Right lobe of liver (tissue), 6 donors: ENCODE measurements at regions not wholly inside any gene's neighbourhood (a gene's known extent, or its start where the extent isn't known, plus 50 kb on each side); places are given as distances from the start of the nearest gene placed in this dataset.

ENCODE experiments used
- ATAC-seq, 4 donors: fragments of 200-7000 bp; cut with Tn5 transposase; one replicate each; pipeline ENCODE4 v1.9.1; 2020; ENCODE audit warnings: mild to moderate bottlenecking in 4 of 4, moderate library complexity in 4 of 4
- DNase-seq, 3 donors: peaks; one replicate each; pipeline ENCODE4 v3.0.0-alpha.2; 2020
- H3K27ac ChIP-seq, 3 donors: fragments of 200-600 bp; one replicate each; pipeline ENCODE4 v1.8.0; 2022
- H3K27me3 ChIP-seq, 2 donors: fragments of 200-600 bp; one replicate each; pipeline ENCODE4 v1.8.0; 2022
- H3K36me3 ChIP-seq, 4 donors: fragments of 200-600 bp; sonication (generic) in 1 of 4; one replicate each; pipeline versions ENCODE4 v1.5.1 to v1.8.0; 2017 to 2022; ENCODE audit warnings: control low read depth in 1 of 4
- H3K4me1 ChIP-seq, 4 donors: fragments of 200-600 bp; sonication (generic) in 1 of 4; one replicate each; pipeline versions ENCODE4 v1.5.1 to v1.8.0; 2017 to 2022; ENCODE audit warnings: control low read depth in 1 of 4
- H3K4me3 ChIP-seq, 3 donors: fragments of 200-600 bp; one replicate each; pipeline ENCODE4 v1.8.0; 2022
- H3K9me3 ChIP-seq, 4 donors: fragments of 200-600 bp; sonication (generic) in 1 of 4; one replicate each; pipeline versions ENCODE4 v1.5.1 to v1.8.0; 2017 to 2022; ENCODE audit warnings: control low read depth in 1 of 4
- POLR2A ChIP-seq: fragments of 450-650 bp; IDR thresholded peaks from one replicate; pipeline ENCODE4 v1.6.1; 2017; ENCODE audit warnings: antibody characterized with exemption, mild to moderate bottlenecking
- WGBS: methylation state at CpG from one replicate; pipeline ENCODE4 v1.1.6; 2018; ENCODE audit warnings: low coverage, low lambda C conversion rate; ENCODE audit not compliant: insufficient coverage; ENCODE audit errors: missing lambda C conversion rate; 5-methylcytosine and 5-hydroxymethylcytosine counted together
- intact Hi-C, 2 donors: fragments of 100-400 bp; cut with DNase I; formaldehyde crosslinking; loops; one replicate each; pipeline versions ENCODE4 v1.11.2 to v1.14.1; 2022
- TF ChIP-seq, protein P1 (sequence below), 4 donors: fragments of 200-600 bp in 3 of 4; fragments of 450-650 bp in 1 of 4; IDR thresholded peaks; one replicate each; pipeline versions ENCODE4 v1.5.1 to v1.8.0; 2016 to 2022; ENCODE audit warnings: antibody characterized with exemption in 4 of 4, mild to moderate bottlenecking in 2 of 4
- donor health status: DM: no; HTN: yes; CAD: no.
- donor health status: DM: no; HTN: no; CAD: no.
- donor health status: DM: no; HTN: no; CAD: no.
- donor health status: DM: no; HTN: yes; CAD: no.
- donor health status: DM: no; HTN: yes; CAD: no.

DNA sequence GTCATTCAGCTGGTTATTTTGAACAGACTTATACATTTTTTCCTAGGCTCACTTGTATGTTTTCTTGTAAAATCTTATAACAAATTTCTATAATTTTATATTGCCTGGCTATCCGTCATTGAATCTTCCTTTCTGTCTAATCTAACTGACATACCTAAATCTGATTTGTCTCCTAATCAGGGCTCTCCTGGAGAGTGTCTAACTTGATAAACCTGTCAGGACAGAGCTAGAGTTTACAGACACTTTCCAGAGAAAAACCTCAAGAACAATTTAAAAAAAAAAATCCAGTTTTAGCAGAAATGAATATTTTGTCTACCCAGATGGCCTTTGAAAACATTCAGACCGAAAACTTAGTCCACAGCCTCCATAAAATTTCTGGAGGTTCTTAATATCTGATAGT, 1305.8 kb downstream of the ROBO1 start:
- 0% methylated on average over 2 of the region's 2 CpGs for WGBS

DNA sequence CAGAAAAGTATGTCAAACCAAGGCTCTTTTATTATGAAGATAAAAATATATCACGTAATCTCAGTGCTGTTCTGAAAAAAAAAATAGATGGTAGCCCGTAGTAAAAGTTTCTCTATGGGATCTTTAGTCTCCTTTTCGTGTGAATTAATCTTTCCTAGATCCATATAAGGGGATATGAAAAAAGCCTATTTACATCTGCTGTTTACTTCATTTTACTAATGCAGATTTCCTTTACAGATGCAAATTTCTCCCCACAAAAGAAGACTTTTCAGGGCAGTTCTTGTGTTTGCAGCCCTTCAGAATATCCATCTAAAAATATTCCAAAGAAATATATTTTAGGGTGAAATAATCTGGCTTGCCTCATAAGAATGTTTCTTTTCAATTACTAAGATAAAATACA, 1291.7 kb downstream of the ROBO1 start:
- Histone ChIP-seq H3K27me3 (no peaks in the 10 kb centered on the region), H3K36me3 (no peaks in the 10 kb centered on the region), H3K4me3 (no peak overlapping the region), H3K9me3 (no peaks in the 10 kb centered on the region), H3K27ac (no peak overlapping the region), H3K4me1 (no peaks in the 10 kb centered on the region)
- DNase-seq (no peak), ATAC-seq (no peak)
- intact Hi-C loops = no loop called here
- 76% methylated on average over 3 of the region's 3 CpGs for WGBS
- no peak for TF ChIP-seq POLR2A
- TF ChIP-seq, protein P1, sequence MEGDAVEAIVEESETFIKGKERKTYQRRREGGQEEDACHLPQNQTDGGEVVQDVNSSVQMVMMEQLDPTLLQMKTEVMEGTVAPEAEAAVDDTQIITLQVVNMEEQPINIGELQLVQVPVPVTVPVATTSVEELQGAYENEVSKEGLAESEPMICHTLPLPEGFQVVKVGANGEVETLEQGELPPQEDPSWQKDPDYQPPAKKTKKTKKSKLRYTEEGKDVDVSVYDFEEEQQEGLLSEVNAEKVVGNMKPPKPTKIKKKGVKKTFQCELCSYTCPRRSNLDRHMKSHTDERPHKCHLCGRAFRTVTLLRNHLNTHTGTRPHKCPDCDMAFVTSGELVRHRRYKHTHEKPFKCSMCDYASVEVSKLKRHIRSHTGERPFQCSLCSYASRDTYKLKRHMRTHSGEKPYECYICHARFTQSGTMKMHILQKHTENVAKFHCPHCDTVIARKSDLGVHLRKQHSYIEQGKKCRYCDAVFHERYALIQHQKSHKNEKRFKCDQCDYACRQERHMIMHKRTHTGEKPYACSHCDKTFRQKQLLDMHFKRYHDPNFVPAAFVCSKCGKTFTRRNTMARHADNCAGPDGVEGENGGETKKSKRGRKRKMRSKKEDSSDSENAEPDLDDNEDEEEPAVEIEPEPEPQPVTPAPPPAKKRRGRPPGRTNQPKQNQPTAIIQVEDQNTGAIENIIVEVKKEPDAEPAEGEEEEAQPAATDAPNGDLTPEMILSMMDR (IDR thresholded peaks at IDR 0.05) = no peak

More for the DNA sequence above, 1305.8 kb downstream of the ROBO1 start:
- Histone ChIP-seq H3K27ac (no peak overlapping the region), H3K9me3 (no peaks in the 10 kb centered on the region), H3K4me3 (no peak overlapping the region), H3K36me3 (no peaks in the 10 kb centered on the region), H3K4me1 (no peaks in the 10 kb centered on the region), H3K27me3 (no peaks in the 10 kb centered on the region)
- DNase-seq (no peak), ATAC-seq (no peak)
- intact Hi-C loops = no loop called here
- no peak for TF ChIP-seq POLR2A
- TF ChIP-seq, protein P1 (IDR thresholded peaks at IDR 0.05) = no peak

DNA sequence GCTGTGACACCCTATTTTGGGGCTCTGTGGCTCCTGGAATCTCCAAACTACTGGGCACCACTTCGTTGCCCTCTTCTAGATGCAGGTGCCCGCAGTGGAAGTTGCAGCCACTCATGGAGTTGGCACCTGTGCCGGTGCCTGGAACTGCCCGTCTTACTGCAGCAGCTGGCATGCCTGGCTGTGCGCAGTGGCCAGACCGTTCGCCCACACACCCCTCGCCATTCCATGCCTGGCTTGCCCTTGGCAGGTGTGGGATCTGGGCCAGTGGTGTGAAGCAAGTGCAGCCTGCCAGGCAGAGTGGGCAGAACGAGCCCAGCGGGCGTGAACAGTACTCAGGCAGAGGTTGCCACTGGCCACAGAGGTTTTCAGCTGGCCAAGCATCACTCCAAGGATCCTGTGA, 1286.7 kb downstream of the ROBO1 start:
- no CpG with 5 or more reads among the region's 11 CpGs for WGBS
- no peaks in the 10 kb centered on the region for H3K36me3 ChIP-seq

DNA sequence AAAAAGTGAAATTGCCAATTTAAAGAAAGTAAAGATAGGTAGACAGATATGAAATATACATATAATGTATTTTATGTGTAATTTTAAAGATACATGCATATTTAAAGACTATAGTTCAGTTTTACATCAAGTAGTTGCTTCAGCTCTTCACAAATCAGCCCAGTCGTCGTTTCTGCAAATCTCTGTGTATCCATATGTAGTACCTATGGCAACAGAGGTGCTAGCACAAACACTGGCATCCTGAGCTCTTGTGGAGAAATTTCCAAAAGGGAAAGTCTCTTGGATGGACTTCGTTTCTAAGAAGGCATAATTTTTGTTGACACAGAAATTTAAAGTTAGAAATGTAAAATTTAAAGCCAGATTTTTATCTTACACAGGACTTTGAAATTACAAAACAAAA, 1284.7 kb downstream of the ROBO1 start:
- DNase-seq (no peak), ATAC-seq (no peak)
- WGBS = 42% methylated on average over 3 of the region's 3 CpGs
- Histone ChIP-seq H3K4me3 (no peak overlapping the region), H3K9me3 (no peaks in the 10 kb centered on the region), H3K27ac (no peak overlapping the region), H3K4me1 (no peaks in the 10 kb centered on the region), H3K27me3 (no peaks in the 10 kb centered on the region), H3K36me3 (no peaks in the 10 kb centered on the region)
- TF ChIP-seq, protein P1 (IDR thresholded peaks at IDR 0.05) = no peak
- no peak for TF ChIP-seq POLR2A
- intact Hi-C loops = no loop called here

More for the DNA sequence above, 1286.7 kb downstream of the ROBO1 start:
- H3K27me3 ChIP-seq = no peaks in the 10 kb centered on the region
- H3K27ac ChIP-seq = no peak overlapping the region
- H3K9me3 ChIP-seq = no peaks in the 10 kb centered on the region
- ATAC-seq (peak in 1 of 4 donors; percentile 24), DNase-seq (no peak)
- H3K4me1 ChIP-seq = no peaks in the 10 kb centered on the region
- no peak overlapping the region for H3K4me3 ChIP-seq
- no peak for TF ChIP-seq POLR2A
- TF ChIP-seq, protein P1 (IDR thresholded peaks at IDR 0.05) = no peak
- intact Hi-C loops = no loop called here

DNA sequence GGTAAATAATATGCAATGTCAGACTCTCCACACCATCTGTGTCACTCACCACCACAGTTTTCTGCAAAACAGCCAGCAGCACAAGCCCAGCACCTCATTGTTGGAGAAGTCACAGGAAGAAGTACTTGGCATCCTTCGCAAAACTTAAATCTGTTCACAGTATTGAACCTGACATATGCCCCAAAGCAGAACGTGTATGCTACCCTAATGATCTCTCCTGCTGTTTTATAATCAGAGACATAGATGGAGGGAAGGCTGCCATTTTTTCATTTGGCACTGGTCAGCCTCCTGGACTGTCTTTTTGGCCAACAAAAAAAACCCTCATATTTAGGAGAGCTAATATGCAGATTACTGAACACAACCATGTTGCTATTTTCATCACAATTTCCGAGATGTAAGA, 1272.9 kb downstream of the ROBO1 start:
- DNase-seq = no peak
- intact Hi-C loops = no loop called here
- H3K4me3 ChIP-seq = no peak overlapping the region
- no peak overlapping the region for H3K27ac ChIP-seq
- no peaks in the 10 kb centered on the region for H3K4me1 ChIP-seq
- TF ChIP-seq POLR2A = no peak
- TF ChIP-seq, protein P1 (IDR thresholded peaks at IDR 0.05) = no peak
- no peaks in the 10 kb centered on the region for H3K9me3 ChIP-seq
- H3K36me3 ChIP-seq = no peaks in the 10 kb centered on the region
- ATAC-seq = no peak
- no peaks in the 10 kb centered on the region for H3K27me3 ChIP-seq
- 75% methylated on average over 3 of the region's 3 CpGs for WGBS
